ENCODE measurements at regions not wholly inside any gene's neighbourhood (a gene's known extent, or its start where the extent isn't known, plus 50 kb on each side); places are given as distances from the start of the nearest gene placed in this dataset.

DNA sequence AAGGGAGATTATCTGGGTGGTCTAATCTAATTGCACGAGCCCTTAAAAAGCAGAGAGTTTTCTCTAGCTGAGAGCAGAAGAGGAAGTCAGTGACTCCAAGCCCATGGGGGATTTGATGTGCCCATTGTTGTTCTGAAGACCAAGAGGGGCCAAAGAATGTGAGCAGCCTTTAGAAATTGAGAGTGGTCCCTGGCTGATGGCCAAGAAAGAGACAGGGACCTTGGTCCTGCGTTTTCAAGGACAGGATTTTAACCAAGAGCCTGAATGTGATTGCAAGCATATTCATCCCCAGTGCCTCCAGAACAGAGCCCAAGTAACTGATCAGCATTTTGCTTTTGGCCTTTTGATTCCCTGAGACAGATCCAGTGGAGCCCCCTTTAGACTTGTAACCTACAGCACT, 1353.9 kb downstream of the AACS start:
- TF ChIP-seq, protein P1, sequence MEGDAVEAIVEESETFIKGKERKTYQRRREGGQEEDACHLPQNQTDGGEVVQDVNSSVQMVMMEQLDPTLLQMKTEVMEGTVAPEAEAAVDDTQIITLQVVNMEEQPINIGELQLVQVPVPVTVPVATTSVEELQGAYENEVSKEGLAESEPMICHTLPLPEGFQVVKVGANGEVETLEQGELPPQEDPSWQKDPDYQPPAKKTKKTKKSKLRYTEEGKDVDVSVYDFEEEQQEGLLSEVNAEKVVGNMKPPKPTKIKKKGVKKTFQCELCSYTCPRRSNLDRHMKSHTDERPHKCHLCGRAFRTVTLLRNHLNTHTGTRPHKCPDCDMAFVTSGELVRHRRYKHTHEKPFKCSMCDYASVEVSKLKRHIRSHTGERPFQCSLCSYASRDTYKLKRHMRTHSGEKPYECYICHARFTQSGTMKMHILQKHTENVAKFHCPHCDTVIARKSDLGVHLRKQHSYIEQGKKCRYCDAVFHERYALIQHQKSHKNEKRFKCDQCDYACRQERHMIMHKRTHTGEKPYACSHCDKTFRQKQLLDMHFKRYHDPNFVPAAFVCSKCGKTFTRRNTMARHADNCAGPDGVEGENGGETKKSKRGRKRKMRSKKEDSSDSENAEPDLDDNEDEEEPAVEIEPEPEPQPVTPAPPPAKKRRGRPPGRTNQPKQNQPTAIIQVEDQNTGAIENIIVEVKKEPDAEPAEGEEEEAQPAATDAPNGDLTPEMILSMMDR (IDR thresholded peaks at IDR 0.05): no peak
- no peak for TF ChIP-seq POLR2A (IDR thresholded peaks at IDR 0.05)
